ENCODE measurements at regions not wholly inside any gene's neighbourhood (a gene's known extent, or its start where the extent isn't known, plus 50 kb on each side); places are given as distances from the start of the nearest gene placed in this dataset.

DNA sequence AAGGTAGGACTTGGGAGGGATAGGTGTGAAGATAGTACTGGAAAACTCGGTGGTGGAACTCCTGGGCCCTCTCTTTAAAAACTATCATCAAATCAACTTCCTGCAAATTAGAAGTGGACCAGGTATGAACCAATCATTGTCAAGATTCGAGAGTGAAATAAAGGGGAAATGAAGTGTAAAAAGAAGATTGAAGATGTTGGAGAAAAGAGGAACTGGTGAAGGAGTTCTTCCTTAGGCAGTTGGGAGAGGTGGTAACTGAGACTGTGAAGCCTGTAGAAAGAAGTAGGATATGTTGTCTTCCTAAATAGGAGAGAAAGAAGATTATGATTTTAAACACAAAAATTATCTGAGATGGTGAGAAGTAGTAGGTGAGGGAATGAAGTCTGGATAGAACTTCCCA, 212.2 kb downstream of the PPP1R2C start:
- TF ChIP-seq, protein P1, sequence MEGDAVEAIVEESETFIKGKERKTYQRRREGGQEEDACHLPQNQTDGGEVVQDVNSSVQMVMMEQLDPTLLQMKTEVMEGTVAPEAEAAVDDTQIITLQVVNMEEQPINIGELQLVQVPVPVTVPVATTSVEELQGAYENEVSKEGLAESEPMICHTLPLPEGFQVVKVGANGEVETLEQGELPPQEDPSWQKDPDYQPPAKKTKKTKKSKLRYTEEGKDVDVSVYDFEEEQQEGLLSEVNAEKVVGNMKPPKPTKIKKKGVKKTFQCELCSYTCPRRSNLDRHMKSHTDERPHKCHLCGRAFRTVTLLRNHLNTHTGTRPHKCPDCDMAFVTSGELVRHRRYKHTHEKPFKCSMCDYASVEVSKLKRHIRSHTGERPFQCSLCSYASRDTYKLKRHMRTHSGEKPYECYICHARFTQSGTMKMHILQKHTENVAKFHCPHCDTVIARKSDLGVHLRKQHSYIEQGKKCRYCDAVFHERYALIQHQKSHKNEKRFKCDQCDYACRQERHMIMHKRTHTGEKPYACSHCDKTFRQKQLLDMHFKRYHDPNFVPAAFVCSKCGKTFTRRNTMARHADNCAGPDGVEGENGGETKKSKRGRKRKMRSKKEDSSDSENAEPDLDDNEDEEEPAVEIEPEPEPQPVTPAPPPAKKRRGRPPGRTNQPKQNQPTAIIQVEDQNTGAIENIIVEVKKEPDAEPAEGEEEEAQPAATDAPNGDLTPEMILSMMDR (IDR thresholded peaks at IDR 0.05) = no peak
- TF ChIP-seq POLR2A (IDR thresholded peaks at IDR 0.05) = no peak
- no peak for TF ChIP-seq EP300 (IDR thresholded peaks at IDR 0.05)
